Type B pancreatic cell (in vitro differentiated cells): ENCODE measurements at regions not wholly inside any gene's neighbourhood (a gene's known extent, or its start where the extent isn't known, plus 50 kb on each side); places are given as distances from the start of the nearest gene placed in this dataset.

Experiments
- DNase-seq: peaks from one replicate; pipeline ENCODE4 v3.0.0; 2021; ENCODE audit warnings: mixed read lengths; ENCODE audit not compliant: unreplicated experiment; ENCODE audit errors: extremely low spot score
- H3K27ac Mint-ChIP-seq: 2 replicates; pipeline ENCODE4 v1.8.0; 2021; ENCODE audit warnings: mild to moderate bottlenecking, mixed read lengths
- H3K27me3 Mint-ChIP-seq: 2 replicates; pipeline ENCODE4 v1.8.0; 2021; ENCODE audit warnings: mixed read lengths
- H3K36me3 Mint-ChIP-seq: 2 replicates; pipeline ENCODE4 v1.8.0; 2021; ENCODE audit warnings: mixed read lengths
- H3K4me1 Mint-ChIP-seq: one replicate; pipeline ENCODE4 v1.8.0; 2021; ENCODE audit warnings: mixed read lengths; ENCODE audit not compliant: unreplicated experiment
- H3K4me3 Mint-ChIP-seq: 2 replicates; pipeline ENCODE4 v1.8.0; 2021; ENCODE audit warnings: mild to moderate bottlenecking, mixed read lengths
- H3K9me3 Mint-ChIP-seq: 2 replicates; pipeline ENCODE4 v1.8.0; 2021; ENCODE audit warnings: mixed read lengths
- TF ChIP-seq, protein P1 (sequence below): fragments of 200-600 bp; sonication (generic); conservative IDR thresholded peaks from 2 replicates; pipeline ENCODE4 v1.5.0; 2021; ENCODE audit warnings: antibody characterized with exemption, mild to moderate bottlenecking

DNA sequence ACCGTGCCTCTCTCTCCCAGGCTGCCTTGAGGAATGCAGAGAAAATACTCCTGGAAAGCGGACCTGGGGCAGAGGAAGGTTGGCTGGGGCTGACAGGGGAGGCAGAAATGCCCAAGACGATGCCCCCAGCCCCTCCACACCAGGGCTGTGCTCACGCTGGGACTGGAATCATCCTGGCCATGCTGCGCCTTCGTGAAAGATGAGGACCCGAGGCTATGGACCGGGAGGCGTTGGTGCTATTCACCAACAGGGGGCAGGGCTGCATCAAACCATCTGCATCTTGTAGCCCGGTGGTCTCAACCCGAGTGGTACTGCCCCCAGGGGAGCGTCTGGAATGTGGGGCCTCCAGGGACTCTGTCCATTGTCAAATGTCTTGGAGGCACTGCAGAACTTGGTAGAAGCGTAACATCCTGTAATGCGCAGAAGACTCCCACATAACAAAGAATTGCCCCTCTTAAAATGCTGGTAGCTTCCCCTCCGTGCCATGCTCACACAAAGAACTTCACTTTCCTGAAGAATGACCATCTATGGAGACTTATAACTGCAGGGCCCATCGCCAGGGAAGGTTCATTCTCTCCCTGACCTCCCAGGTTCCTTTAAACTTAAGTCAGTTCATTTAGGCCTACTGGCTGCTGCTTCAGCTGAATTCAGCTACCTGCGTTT is 251.2 kb downstream of the RRAGC start:
- DNase-seq, result no peak
- no peak overlapping the region for H3K4me3 Mint-ChIP-seq
- peak overlapping the region; percentile 14 for H3K27ac Mint-ChIP-seq
- TF ChIP-seq, protein P1, sequence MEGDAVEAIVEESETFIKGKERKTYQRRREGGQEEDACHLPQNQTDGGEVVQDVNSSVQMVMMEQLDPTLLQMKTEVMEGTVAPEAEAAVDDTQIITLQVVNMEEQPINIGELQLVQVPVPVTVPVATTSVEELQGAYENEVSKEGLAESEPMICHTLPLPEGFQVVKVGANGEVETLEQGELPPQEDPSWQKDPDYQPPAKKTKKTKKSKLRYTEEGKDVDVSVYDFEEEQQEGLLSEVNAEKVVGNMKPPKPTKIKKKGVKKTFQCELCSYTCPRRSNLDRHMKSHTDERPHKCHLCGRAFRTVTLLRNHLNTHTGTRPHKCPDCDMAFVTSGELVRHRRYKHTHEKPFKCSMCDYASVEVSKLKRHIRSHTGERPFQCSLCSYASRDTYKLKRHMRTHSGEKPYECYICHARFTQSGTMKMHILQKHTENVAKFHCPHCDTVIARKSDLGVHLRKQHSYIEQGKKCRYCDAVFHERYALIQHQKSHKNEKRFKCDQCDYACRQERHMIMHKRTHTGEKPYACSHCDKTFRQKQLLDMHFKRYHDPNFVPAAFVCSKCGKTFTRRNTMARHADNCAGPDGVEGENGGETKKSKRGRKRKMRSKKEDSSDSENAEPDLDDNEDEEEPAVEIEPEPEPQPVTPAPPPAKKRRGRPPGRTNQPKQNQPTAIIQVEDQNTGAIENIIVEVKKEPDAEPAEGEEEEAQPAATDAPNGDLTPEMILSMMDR, result peak; percentile 86
- H3K9me3 Mint-ChIP-seq, result no peaks in the 10 kb centered on the region
- H3K36me3 Mint-ChIP-seq, result no peaks in the 10 kb centered on the region
- peaks cover 13% of the 10 kb centered on the region for H3K4me1 Mint-ChIP-seq
- H3K27me3 Mint-ChIP-seq, result peaks cover 50% of the 10 kb centered on the region

DNA sequence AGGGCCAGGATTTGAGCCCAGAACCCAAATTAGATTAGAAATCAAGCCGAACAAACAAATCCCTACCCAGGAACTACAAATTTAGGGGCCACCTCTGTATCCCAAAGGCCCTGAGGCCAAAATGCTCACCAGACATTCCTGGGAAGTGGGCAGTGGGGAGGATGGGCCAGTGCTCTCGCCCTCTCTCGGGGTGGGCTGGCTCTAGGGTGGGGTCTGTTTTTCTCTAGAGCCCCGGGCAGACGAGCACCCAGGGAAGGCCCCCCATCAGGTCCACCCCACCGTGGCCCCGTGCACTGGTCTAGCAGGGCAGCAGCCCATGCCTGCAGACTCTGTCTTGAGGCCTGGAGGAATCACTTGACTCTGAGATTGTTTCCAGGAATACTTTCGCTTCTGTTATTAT is 252.0 kb downstream of the RRAGC start:
- Mint-ChIP-seq H3K9me3 (no peaks in the 10 kb centered on the region), H3K36me3 (no peaks in the 10 kb centered on the region), H3K4me1 (peaks cover 8% of the 10 kb centered on the region), H3K27me3 (peaks cover 44% of the 10 kb centered on the region), H3K27ac (no peak overlapping the region), H3K4me3 (no peak overlapping the region)
- TF ChIP-seq, protein P1, result no peak
- no peak for DNase-seq

DNA sequence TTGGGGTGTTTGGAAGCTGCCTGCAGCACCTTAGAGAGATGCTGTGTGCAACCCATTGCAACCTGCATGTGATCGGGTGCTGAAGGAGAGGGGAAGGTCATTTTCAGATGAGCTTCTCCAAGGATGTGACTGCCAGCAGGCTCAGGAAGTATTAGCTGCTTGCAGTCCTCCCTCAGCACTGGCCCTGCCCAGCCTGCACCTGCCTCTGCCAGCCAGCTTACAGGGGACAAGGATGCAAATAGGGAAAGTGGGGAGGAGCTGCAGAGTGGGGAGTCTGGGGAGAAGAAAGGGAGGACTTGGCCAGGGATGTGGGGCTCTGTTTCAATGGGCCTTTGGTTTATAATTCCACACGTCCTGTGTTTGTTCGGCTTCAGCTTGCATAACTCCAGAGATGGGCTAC is 254.5 kb downstream of the RRAGC start:
- Mint-ChIP-seq H3K36me3 (no peaks in the 10 kb centered on the region), H3K27ac (no peak overlapping the region)

DNA sequence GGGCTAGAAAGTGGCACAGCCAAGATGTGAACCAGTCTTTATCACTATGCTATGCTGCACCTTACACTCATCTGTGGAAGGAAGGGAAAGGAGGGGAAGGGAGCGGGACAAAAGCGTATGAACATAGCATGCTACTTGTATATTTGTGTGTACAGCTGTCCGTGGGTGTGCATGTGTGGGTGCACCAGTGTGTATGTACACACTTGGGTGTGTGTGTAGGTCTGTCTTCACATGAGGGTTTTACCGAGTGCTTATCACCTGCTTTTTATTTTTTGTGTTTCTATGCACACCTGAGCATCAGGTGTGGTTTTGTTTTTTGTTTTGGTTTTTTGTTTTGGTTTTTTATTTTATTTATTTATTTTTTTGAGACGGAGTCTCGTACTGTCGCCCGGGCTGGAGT is 255.7 kb downstream of the RRAGC start:
- no peak overlapping the region for H3K27ac Mint-ChIP-seq
- TF ChIP-seq, protein P1, result no peak
- H3K4me1 Mint-ChIP-seq, result no peaks in the 10 kb centered on the region
- H3K36me3 Mint-ChIP-seq, result no peaks in the 10 kb centered on the region
- no peak overlapping the region for H3K4me3 Mint-ChIP-seq
- peak; percentile 8 for DNase-seq
- peaks cover 35% of the 10 kb centered on the region for H3K27me3 Mint-ChIP-seq
- no peaks in the 10 kb centered on the region for H3K9me3 Mint-ChIP-seq

More for the DNA sequence above, 254.5 kb downstream of the RRAGC start:
- Mint-ChIP-seq H3K4me3 (no peak overlapping the region), H3K9me3 (no peaks in the 10 kb centered on the region), H3K4me1 (peaks cover 4% of the 10 kb centered on the region), H3K27me3 (peaks cover 36% of the 10 kb centered on the region)
- TF ChIP-seq, protein P1, result no peak
- DNase-seq, result no peak

DNA sequence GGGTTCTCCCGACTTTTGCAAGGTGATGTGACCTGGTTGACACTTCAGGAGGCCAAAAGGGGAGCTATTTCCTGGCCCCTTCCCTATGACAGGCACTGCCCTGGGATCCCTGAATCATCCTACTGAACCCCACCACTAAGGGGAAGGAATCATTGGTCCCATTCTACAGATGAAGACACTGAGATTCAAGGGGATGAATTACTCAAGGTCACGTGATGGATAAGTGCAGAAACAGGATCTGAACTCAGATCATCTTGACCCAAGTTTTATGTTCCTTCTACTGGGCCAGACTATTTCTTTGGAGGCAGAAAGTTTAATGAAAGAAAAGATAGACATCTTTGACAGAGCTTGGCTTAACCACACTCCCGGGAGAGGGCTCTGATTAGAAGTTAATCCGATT is 258.7 kb downstream of the RRAGC start:
- no peak overlapping the region for H3K4me3 Mint-ChIP-seq
- TF ChIP-seq, protein P1, result no peak
- H3K9me3 Mint-ChIP-seq, result no peaks in the 10 kb centered on the region
- peaks cover 20% of the 10 kb centered on the region for H3K27me3 Mint-ChIP-seq
- H3K27ac Mint-ChIP-seq, result no peak overlapping the region
- H3K4me1 Mint-ChIP-seq, result no peaks in the 10 kb centered on the region
- no peak for DNase-seq
- no peaks in the 10 kb centered on the region for H3K36me3 Mint-ChIP-seq
